ENCODE measurements at regions not wholly inside any gene's neighbourhood (a gene's known extent, or its start where the extent isn't known, plus 50 kb on each side); places are given as distances from the start of the nearest gene placed in this dataset.

DNA sequence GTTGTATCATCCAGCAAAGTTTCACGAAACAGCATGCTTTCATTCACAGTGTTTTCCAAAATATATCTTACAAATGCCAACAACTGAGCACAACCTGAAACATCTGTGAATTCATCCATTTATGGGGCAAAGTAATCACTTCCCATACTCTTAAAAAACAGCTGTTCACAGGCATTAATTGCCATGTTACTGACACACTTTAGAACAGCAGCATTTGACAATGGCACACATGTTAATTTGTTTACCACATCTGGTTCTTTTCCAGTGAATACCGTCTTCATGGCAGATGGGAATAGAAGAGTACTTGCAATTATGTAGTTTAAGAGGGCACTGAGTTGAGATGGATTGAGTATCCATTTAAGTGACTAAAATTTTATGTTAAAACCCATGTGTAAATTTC is 347.4 kb upstream of the LRP1B start:
- no peak for TF ChIP-seq FOS (IDR thresholded peaks at IDR 0.05; ENCODE audit: borderline replicate concordance, insufficient read depth, low read length)
- no peak for TF ChIP-seq EZH2 (IDR thresholded peaks at IDR 0.05; ENCODE audit: borderline replicate concordance, low read depth, low read length, severe bottlenecking)
- TF ChIP-seq, protein P1, sequence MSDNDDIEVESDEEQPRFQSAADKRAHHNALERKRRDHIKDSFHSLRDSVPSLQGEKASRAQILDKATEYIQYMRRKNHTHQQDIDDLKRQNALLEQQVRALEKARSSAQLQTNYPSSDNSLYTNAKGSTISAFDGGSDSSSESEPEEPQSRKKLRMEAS (IDR thresholded peaks at IDR 0.05; ENCODE audit: insufficient read depth, insufficient read length): no peak
- TF ChIP-seq POLR2AphosphoS5 (IDR thresholded peaks at IDR 0.05; ENCODE audit: insufficient read depth, low read depth, low read length): no peak
- no peak for TF ChIP-seq GATA2 (IDR thresholded peaks at IDR 0.05; ENCODE audit: insufficient read depth, insufficient read length, low read depth, low read length)
- TF ChIP-seq MYC (IDR thresholded peaks at IDR 0.05; ENCODE audit: low read depth, low read length): no peak
- TF ChIP-seq POLR2A (IDR thresholded peaks at IDR 0.05; ENCODE audit: low read depth, low read length): no peak
- TF ChIP-seq, protein P2, sequence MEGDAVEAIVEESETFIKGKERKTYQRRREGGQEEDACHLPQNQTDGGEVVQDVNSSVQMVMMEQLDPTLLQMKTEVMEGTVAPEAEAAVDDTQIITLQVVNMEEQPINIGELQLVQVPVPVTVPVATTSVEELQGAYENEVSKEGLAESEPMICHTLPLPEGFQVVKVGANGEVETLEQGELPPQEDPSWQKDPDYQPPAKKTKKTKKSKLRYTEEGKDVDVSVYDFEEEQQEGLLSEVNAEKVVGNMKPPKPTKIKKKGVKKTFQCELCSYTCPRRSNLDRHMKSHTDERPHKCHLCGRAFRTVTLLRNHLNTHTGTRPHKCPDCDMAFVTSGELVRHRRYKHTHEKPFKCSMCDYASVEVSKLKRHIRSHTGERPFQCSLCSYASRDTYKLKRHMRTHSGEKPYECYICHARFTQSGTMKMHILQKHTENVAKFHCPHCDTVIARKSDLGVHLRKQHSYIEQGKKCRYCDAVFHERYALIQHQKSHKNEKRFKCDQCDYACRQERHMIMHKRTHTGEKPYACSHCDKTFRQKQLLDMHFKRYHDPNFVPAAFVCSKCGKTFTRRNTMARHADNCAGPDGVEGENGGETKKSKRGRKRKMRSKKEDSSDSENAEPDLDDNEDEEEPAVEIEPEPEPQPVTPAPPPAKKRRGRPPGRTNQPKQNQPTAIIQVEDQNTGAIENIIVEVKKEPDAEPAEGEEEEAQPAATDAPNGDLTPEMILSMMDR (IDR thresholded peaks at IDR 0.05; ENCODE audit: extremely low read depth in 1 of 2, insufficient read depth in 1 of 2, low read depth in 1 of 2, low read length in 2 of 2): no peak
- no peak for TF ChIP-seq JUN (IDR thresholded peaks at IDR 0.05; ENCODE audit: borderline replicate concordance, insufficient read depth, insufficient read length, low read depth)
- Histone ChIP-seq H2AFZ (ENCODE audit: low read depth, low read length) (no peak overlapping the region), H3K9me1 (replicated peaks; ENCODE audit: control insufficient read depth, extremely low read depth, insufficient read depth, low read length) (no peaks in the 10 kb centered on the region), H3K36me3 (ENCODE audit: control insufficient read depth in 2 of 2, extremely low read depth in 1 of 2, insufficient read depth in 2 of 2, low read length in 2 of 2) (no peaks in the 10 kb centered on the region), H3K4me3 (replicated peaks in 1 of 3; ENCODE audit: insufficient read depth in 1 of 3, low read depth in 1 of 3, low read length in 3 of 3) (no peak overlapping the region), H3K27ac (ENCODE audit: insufficient read depth, low read depth, low read length) (no peak overlapping the region), H3K4me1 (ENCODE audit: control insufficient read depth, extremely low read depth, insufficient read depth, low read length) (no peaks in the 10 kb centered on the region), H3K79me2 (ENCODE audit: control insufficient read depth, insufficient read depth, low read length) (no peaks in the 10 kb centered on the region), H4K20me1 (replicated peaks; ENCODE audit: control insufficient read depth, extremely low read depth, insufficient read depth, low read length) (no peaks in the 10 kb centered on the region), H3K27me3 (ENCODE audit: control insufficient read depth in 2 of 2, insufficient read depth in 2 of 2, low read length in 2 of 2) (no peaks in the 10 kb centered on the region), H3K9me3 (replicated peaks; ENCODE audit: control insufficient read depth, insufficient read depth, low read length) (no peaks in the 10 kb centered on the region), H3K4me2 (ENCODE audit: insufficient read depth, low read length) (no peak overlapping the region), H3K9ac (replicated peaks; ENCODE audit: extremely low read depth, insufficient read depth, low read length) (no peak overlapping the region)
- FAIRE-seq (no peak), DNase-seq (ENCODE audit: low read depth, low spot score) (no peak)
- POLR2A ChIA-PET: no interaction called here
- no TSS peak for BruUV-seq (replicated peaks)
- dilution Hi-C loops (cut with MboI; ENCODE audit: extremely low pct_ligation_motif_present, low sequenced_read_pairs) (no loop called here), intact Hi-C loops (cut with micrococcal nuclease) (no loop called here)
- CTCF ChIA-PET: no interaction called here

Measured in endothelial cell of umbilical vein (primary cell).